IMR-90 (cell line): ENCODE measurements at regions not wholly inside any gene's neighbourhood (a gene's known extent, or its start where the extent isn't known, plus 50 kb on each side); places are given as distances from the start of the nearest gene placed in this dataset.

ENCODE experiments used
- ATAC-seq: fragments of 200-7000 bp; cut with Tn5 transposase; 2 replicates; pipeline ENCODE4 v1.9.1; 2020; ENCODE audit warnings: low read depth, mild to moderate bottlenecking, moderate library complexity
- BruUV-seq: library from RNA; stranded (reverse); fragments of 400-500 nt; replicated peaks from 2 replicates; lab custom pipeline; 2021; lab: Mats Ljungman, UMichigan
- CTCF ChIA-PET: fragments of 300-600 bp; formaldehyde crosslinking; extraction: SDS; loops from one replicate; lab custom pipeline; 2021; ENCODE audit warnings: antibody characterized with exemption; lab: Yijun Ruan, JAX
- POLR2A ChIA-PET: fragments of 300-600 bp; sonication (Branson Sonifier 250); formaldehyde crosslinking; loops from one replicate; lab custom pipeline; 2022; ENCODE audit warnings: antibody characterized with exemption; ENCODE audit not compliant: unreplicated experiment; lab: Charles Lee
- DNase-seq: peaks from one replicate; pipeline ENCODE4 v3.0.0; 2013
- H2AFZ ChIP-seq: replicated peaks from 2 replicates; pipeline ENCODE3; 2013; ENCODE audit warnings: low read length, mild to moderate bottlenecking; ENCODE audit not compliant: poor library complexity
- H2AK5ac ChIP-seq: 2 replicates; pipeline ENCODE4 v1.6.1; 2013; ENCODE audit warnings: low read depth, low read length, inconsistent platforms
- H2AK9ac ChIP-seq: replicated peaks from 2 replicates; pipeline ENCODE3; 2013; ENCODE audit warnings: mild to moderate bottlenecking, low read depth, low read length, moderate library complexity; ENCODE audit not compliant: poor library complexity
- H2BK120ac ChIP-seq: 2 replicates; pipeline ENCODE4 v1.6.1; 2013; ENCODE audit warnings: low read depth, low read length, inconsistent platforms
- H2BK15ac ChIP-seq: 3 replicates; pipeline ENCODE4 v1.6.1; 2013; ENCODE audit warnings: low read depth, low read length, inconsistent platforms
- H2BK20ac ChIP-seq: 2 replicates; pipeline ENCODE4 v1.6.1; 2013; ENCODE audit warnings: low read depth, mild to moderate bottlenecking, inconsistent platforms, low read length, moderate library complexity
- H2BK5ac ChIP-seq: 2 replicates; pipeline ENCODE4 v1.6.1; 2013; ENCODE audit warnings: mild to moderate bottlenecking, low read depth, low read length, inconsistent platforms; ENCODE audit not compliant: poor library complexity, severe bottlenecking
- H3K14ac ChIP-seq: replicated peaks from 2 replicates; pipeline ENCODE4 v1.6.1; 2013; ENCODE audit warnings: low read depth, low read length, inconsistent platforms
- H3K18ac ChIP-seq: 2 replicates; pipeline ENCODE4 v1.6.1; 2013; ENCODE audit warnings: low read depth, low read length, control low read depth
- H3K23ac ChIP-seq: 2 replicates; pipeline ENCODE4 v1.6.1; 2013; ENCODE audit warnings: low read depth, low read length, inconsistent platforms
- H3K27ac ChIP-seq: 2 replicates; pipeline ENCODE4 v1.5.1; 2013; ENCODE audit warnings: mild to moderate bottlenecking, control low read depth, low read length; ENCODE audit not compliant: insufficient read depth
- H3K27me3 ChIP-seq: 2 replicates; pipeline ENCODE4 v1.6.1; 2013; ENCODE audit warnings: low read length; ENCODE audit not compliant: control insufficient read depth, insufficient read depth
- H3K36me3 ChIP-seq: 2 replicates; pipeline ENCODE4 v1.6.1; 2013; ENCODE audit warnings: low read length, mixed read lengths; ENCODE audit not compliant: control insufficient read depth, insufficient read depth
- H3K4ac ChIP-seq: 2 replicates; pipeline ENCODE4 v1.6.1; 2013; ENCODE audit warnings: low read depth, low read length, inconsistent platforms
- H3K4me1 ChIP-seq: 2 replicates; pipeline ENCODE4 v1.6.1; 2013; ENCODE audit warnings: low read length, mixed read lengths; ENCODE audit not compliant: control insufficient read depth, insufficient read depth
- H3K4me2 ChIP-seq: 2 replicates; pipeline ENCODE4 v1.6.1; 2013; ENCODE audit warnings: low read depth, mild to moderate bottlenecking, control low read depth, low read length, moderate library complexity
- H3K4me3 ChIP-seq: 2 replicates; pipeline ENCODE4 v1.5.1; 2013; ENCODE audit warnings: low read depth, mild to moderate bottlenecking, control low read depth, low read length, moderate library complexity; ENCODE audit not compliant: insufficient read depth
- H3K56ac ChIP-seq: 2 replicates; pipeline ENCODE4 v1.6.1; 2013; ENCODE audit warnings: low read length, inconsistent platforms; ENCODE audit not compliant: insufficient read depth; ENCODE audit errors: extremely low read depth
- H3K79me1 ChIP-seq, 2 experiments: 2 replicates each; pipeline ENCODE4 v1.6.1; 2013; ENCODE audit warnings: low read length in 2 of 2, inconsistent platforms in 1 of 2, low read depth in 1 of 2
- H3K9ac ChIP-seq: 2 replicates; pipeline ENCODE4 v1.6.1; 2013; ENCODE audit warnings: low read depth, low read length, control low read depth
- H3K9me1 ChIP-seq: 2 replicates; pipeline ENCODE4 v1.6.1; 2013; ENCODE audit warnings: low read length, inconsistent platforms; ENCODE audit not compliant: insufficient read depth
- H3K9me3 ChIP-seq: 2 replicates; pipeline ENCODE4 v1.6.1; 2013; ENCODE audit warnings: low read length; ENCODE audit not compliant: control insufficient read depth, insufficient read depth
- H4K20me1 ChIP-seq: 2 replicates; pipeline ENCODE4 v1.6.1; 2013; ENCODE audit warnings: low read length, inconsistent platforms; ENCODE audit not compliant: insufficient read depth
- H4K5ac ChIP-seq: 2 replicates; pipeline ENCODE4 v1.6.1; 2013; ENCODE audit warnings: mild to moderate bottlenecking, low read depth, low read length, control low read depth
- H4K8ac ChIP-seq, 2 experiments: 2 replicates each; pipeline ENCODE4 v1.6.1; 2013; ENCODE audit warnings: low read depth in 2 of 2, low read length in 2 of 2, control low read depth in 1 of 2, inconsistent platforms in 1 of 2
- H4K91ac ChIP-seq: 2 replicates; pipeline ENCODE4 v1.6.1; 2013; ENCODE audit warnings: low read depth, low read length, inconsistent platforms; ENCODE audit not compliant: insufficient read depth
- BHLHE40 ChIP-seq: fragments of 150-350 bp; IDR thresholded peaks from 2 replicates; pipeline ENCODE4 v1.6.1; 2016; ENCODE audit warnings: mild to moderate bottlenecking, low read depth, low read length
- CEBPB ChIP-seq: IDR thresholded peaks from 2 replicates; pipeline ENCODE4 v1.6.1; 2012; ENCODE audit warnings: low read depth, low read length, improper control_type of control experiment
- CHD1 ChIP-seq: IDR thresholded peaks from 2 replicates; pipeline ENCODE4 v1.6.1; 2012; ENCODE audit warnings: low read depth, low read length, improper control_type of control experiment
- CTCF ChIP-seq: conservative IDR thresholded peaks from 2 replicates; pipeline ENCODE4 v1.5.1; 2012; ENCODE audit warnings: mild to moderate bottlenecking, low read depth, low read length, improper control_type of control experiment
- ELK1 ChIP-seq: fragments of 150-350 bp; IDR thresholded peaks from 2 replicates; pipeline ENCODE4 v1.6.1; 2016; ENCODE audit warnings: low read depth, mild to moderate bottlenecking, low read length, moderate library complexity, borderline replicate concordance
- FOS ChIP-seq: fragments of 150-350 bp; IDR thresholded peaks from 2 replicates; pipeline ENCODE4 v1.6.1; 2016; ENCODE audit warnings: low read depth, low read length
- MAFK ChIP-seq: IDR thresholded peaks from 2 replicates; pipeline ENCODE4 v1.6.1; 2012; ENCODE audit warnings: low read depth, low read length, improper control_type of control experiment
- MAZ ChIP-seq: IDR thresholded peaks from 2 replicates; pipeline ENCODE4 v1.6.1; 2012; ENCODE audit warnings: low read depth, mild to moderate bottlenecking, low read length, improper control_type of control experiment, moderate library complexity, borderline replicate concordance
- MXI1 ChIP-seq: IDR thresholded peaks from 2 replicates; pipeline ENCODE4 v1.6.1; 2012; ENCODE audit warnings: low read depth, mild to moderate bottlenecking, low read length, moderate library complexity, borderline replicate concordance
- NFE2L2 ChIP-seq: fragments of 150-350 bp; IDR thresholded peaks from 2 replicates; pipeline ENCODE4 v1.6.1; 2016; ENCODE audit warnings: low read depth, mild to moderate bottlenecking, low read length
- POLR2A ChIP-seq: IDR thresholded peaks from 2 replicates; pipeline ENCODE4 v1.6.1; 2012; ENCODE audit warnings: mild to moderate bottlenecking, low read depth, low read length
- RAD21 ChIP-seq: IDR thresholded peaks from 2 replicates; pipeline ENCODE4 v1.6.1; 2012; ENCODE audit warnings: low read length, improper control_type of control experiment
- RCOR1 ChIP-seq: IDR thresholded peaks from 2 replicates; pipeline ENCODE4 v1.6.1; 2012; ENCODE audit warnings: mild to moderate bottlenecking, low read length, improper control_type of control experiment; ENCODE audit not compliant: insufficient replicate concordance
- SMC3 ChIP-seq: fragments of 150-350 bp; IDR thresholded peaks from 2 replicates; pipeline ENCODE4 v1.6.1; 2016; ENCODE audit warnings: low read depth, mild to moderate bottlenecking, antibody characterized with exemption, low read length, moderate library complexity
- WGBS, 2 experiments: methylation state at CpG; one replicate each; pipeline versions ENCODE4 v1.1.5 to v1.1.7; 2013; ENCODE audit warnings: missing lambda C conversion rate in 2 of 2; ENCODE audit not compliant: insufficient read length in 1 of 2; ENCODE audit errors: extremely low coverage in 2 of 2; 5-methylcytosine and 5-hydroxymethylcytosine counted together
- dilution Hi-C: fragments of 300-500 bp; cut with HindIII; formaldehyde crosslinking; loops from one replicate; pipeline ENCODE4 v1.14.3; 2018; ENCODE audit warnings: low sequenced_read_pairs; ENCODE audit not compliant: unreplicated experiment
- in situ Hi-C: fragments of 300-500 bp; cut with MboI; formaldehyde crosslinking; loops from 3 replicates; pipeline ENCODE4 v1.14.3; 2019; ENCODE audit warnings: low sequenced_read_pairs, inconsistent platforms, mixed read lengths
- intact Hi-C: fragments of 100-400 bp; cut with micrococcal nuclease; formaldehyde crosslinking; loops from 2 replicates; pipeline ENCODE4 v1.10.0; 2022
- TF ChIP-seq, protein P1 (sequence below): fragments of 150-350 bp; IDR thresholded peaks from 2 replicates; pipeline ENCODE4 v1.6.1; 2017; ENCODE audit warnings: mild to moderate bottlenecking, antibody characterized with exemption, low read length, low read depth

- Histone ChIP-seq H3K9ac (no peak overlapping the region), H3K36me3 (no peaks in the 10 kb centered on the region), H4K20me1 (no peaks in the 10 kb centered on the region), H2BK5ac (no peak overlapping the region), H3K9me1 (no peaks in the 10 kb centered on the region), H3K18ac (no peak overlapping the region), H3K27ac (no peak overlapping the region), H2BK20ac (no peak overlapping the region), H4K5ac (no peak overlapping the region), H3K14ac (no peak overlapping the region), H2AK5ac (no peak overlapping the region), H2AK9ac (no peak overlapping the region), H3K4me2 (no peak overlapping the region), H2BK120ac (no peak overlapping the region), H3K56ac (no peak overlapping the region), H4K91ac (no peak overlapping the region), H3K4me1 (no peaks in the 10 kb centered on the region), H3K9me3 (no peaks in the 10 kb centered on the region), H3K4me3 (no peak overlapping the region), H3K79me1 (no peaks in the 10 kb centered on the region), H2AFZ (no peak overlapping the region), H3K4ac (no peak overlapping the region), H2BK15ac (no peak overlapping the region), H4K8ac (no peak overlapping the region), H3K27me3 (no peaks in the 10 kb centered on the region), H3K23ac (no peak overlapping the region)
- no peak for ATAC-seq
- BruUV-seq: no TSS peak
- no peak for DNase-seq
- POLR2A ChIA-PET: no interaction called here
- TF ChIP-seq MXI1: no peak
- no peak for TF ChIP-seq RCOR1
- no peak for TF ChIP-seq POLR2A
- TF ChIP-seq CTCF: no peak
- no peak for TF ChIP-seq NFE2L2
- TF ChIP-seq FOS: no peak
- TF ChIP-seq, protein P1, sequence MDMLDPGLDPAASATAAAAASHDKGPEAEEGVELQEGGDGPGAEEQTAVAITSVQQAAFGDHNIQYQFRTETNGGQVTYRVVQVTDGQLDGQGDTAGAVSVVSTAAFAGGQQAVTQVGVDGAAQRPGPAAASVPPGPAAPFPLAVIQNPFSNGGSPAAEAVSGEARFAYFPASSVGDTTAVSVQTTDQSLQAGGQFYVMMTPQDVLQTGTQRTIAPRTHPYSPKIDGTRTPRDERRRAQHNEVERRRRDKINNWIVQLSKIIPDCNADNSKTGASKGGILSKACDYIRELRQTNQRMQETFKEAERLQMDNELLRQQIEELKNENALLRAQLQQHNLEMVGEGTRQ: no peak
- no peak for TF ChIP-seq CHD1
- no peak for TF ChIP-seq MAFK
- TF ChIP-seq BHLHE40: no peak
- no peak for TF ChIP-seq SMC3
- no peak for TF ChIP-seq RAD21
- TF ChIP-seq MAZ: no peak
- TF ChIP-seq ELK1: no peak
- no peak for TF ChIP-seq CEBPB
- CTCF ChIA-PET: no interaction called here
- in situ Hi-C loops: no loop called here
- no CpG with 5 or more reads among the region's 4 CpGs for WGBS, 2 experiments
- intact Hi-C loops: no loop called here
- dilution Hi-C loops: no loop called here
Measured at GRCh38 chr1:73564294-73564693, 633.7 kb downstream of the LRRIQ3 start.
